ENCODE measurements at regions not wholly inside any gene's neighbourhood (a gene's known extent, or its start where the extent isn't known, plus 50 kb on each side); places are given as distances from the start of the nearest gene placed in this dataset.

- TF ChIP-seq GABPA (tag; conservative IDR thresholded peaks at IDR 0.05; ENCODE audit: low read depth) (no peak), ZNF778 (CRISPR knock-in tag; IDR thresholded peaks at IDR 0.05) (no peak), ZNF740 (CRISPR knock-in tag; IDR thresholded peaks at IDR 0.05) (no peak), ZNF740 (tag; IDR thresholded peaks at IDR 0.05) (no peak), ZBTB11 (CRISPR knock-in tag; IDR thresholded peaks at IDR 0.05) (no peak), SRSF7 (optimal IDR thresholded peaks at IDR 0.05; ENCODE audit: low read depth, low read length) (no peak), PRDM10 (IDR thresholded peaks at IDR 0.05; ENCODE audit: partially characterized antibody) (no peak), USF1 (CRISPR knock-in tag; IDR thresholded peaks at IDR 0.05) (no peak), ZNF41 (CRISPR knock-in tag; conservative IDR thresholded peaks at IDR 0.05) (no peak), CREB3 (tag; conservative IDR thresholded peaks at IDR 0.05; ENCODE audit: low read depth) (no peak), EZH2 (IDR thresholded peaks at IDR 0.05; ENCODE audit: borderline replicate concordance, low read depth, low read length) (no peak), SMAD3 (CRISPR knock-in tag; conservative IDR thresholded peaks at IDR 0.05) (no peak), ARNT (IDR thresholded peaks at IDR 0.05) (no peak)
These were observed 673.6 kb upstream of the PITX2 start for GRCh38 chr4:111296466-111296865.
